NT2/D1 (cell line): ENCODE measurements at regions not wholly inside any gene's neighbourhood (a gene's known extent, or its start where the extent isn't known, plus 50 kb on each side); places are given as distances from the start of the nearest gene placed in this dataset.

ENCODE experiments used
- DNase-seq: peaks from one replicate; pipeline ENCODE4 v3.0.0-alpha.2; 2011; ENCODE audit warnings: low read depth, low spot score
- H3K27me3 ChIP-seq: 2 replicates; pipeline ENCODE4 v1.6.0; 2011; ENCODE audit warnings: mild to moderate bottlenecking; ENCODE audit not compliant: insufficient read length, insufficient read depth
- H3K36me3 ChIP-seq: 2 replicates; pipeline ENCODE4 v1.6.1; 2011; ENCODE audit warnings: mild to moderate bottlenecking, low read length, mixed read lengths; ENCODE audit not compliant: insufficient read depth, insufficient read length
- H3K4me1 ChIP-seq: 2 replicates; pipeline ENCODE4 v1.5.1; 2011; ENCODE audit not compliant: insufficient read depth, insufficient read length
- H3K4me3 ChIP-seq: 2 replicates; pipeline ENCODE4 v1.5.1; 2011; ENCODE audit warnings: low read depth; ENCODE audit not compliant: insufficient read length
- H3K9ac ChIP-seq: 2 replicates; pipeline ENCODE4 v1.6.0; 2011; ENCODE audit warnings: low read depth; ENCODE audit not compliant: insufficient read length
- H3K9me3 ChIP-seq: 2 replicates; pipeline ENCODE4 v1.5.1; 2011; ENCODE audit warnings: mild to moderate bottlenecking, low read length; ENCODE audit not compliant: insufficient read depth
- SUZ12 ChIP-seq: IDR thresholded peaks from 2 replicates; pipeline ENCODE4 v1.6.1; 2011; ENCODE audit not compliant: insufficient read length, insufficient read depth; ENCODE audit errors: extremely low read depth
- YY1 ChIP-seq: IDR thresholded peaks from 2 replicates; pipeline ENCODE4 v1.6.1; 2011; ENCODE audit not compliant: insufficient read length, insufficient read depth
- ZNF274 ChIP-seq: IDR thresholded peaks from 2 replicates; pipeline ENCODE4 v1.6.1; 2011; ENCODE audit warnings: mild to moderate bottlenecking, low read depth, low read length

GRCh38 chr1:2936559-2937515 lies 84.4 kb upstream of the ACTRT2 start:
- H3K9me3 ChIP-seq, result no peaks in the 10 kb centered on the region

GRCh38 chr1:2937805-2938204 lies 83.5 kb upstream of the ACTRT2 start:
- Histone ChIP-seq H3K9ac (no peak overlapping the region), H3K9me3 (no peaks in the 10 kb centered on the region), H3K4me1 (peaks cover 4% of the 10 kb centered on the region), H3K36me3 (no peaks in the 10 kb centered on the region), H3K4me3 (no peak overlapping the region), H3K27me3 (no peaks in the 10 kb centered on the region)
- no peak for TF ChIP-seq SUZ12
- no peak for TF ChIP-seq YY1
- no peak for TF ChIP-seq ZNF274
- no peak for DNase-seq

More at GRCh38 chr1:2936559-2937515, 84.4 kb upstream of the ACTRT2 start:
- DNase-seq, result no peak
- no peaks in the 10 kb centered on the region for H3K27me3 ChIP-seq
- H3K9ac ChIP-seq, result no peak overlapping the region
- TF ChIP-seq YY1, result no peak
- no peak for TF ChIP-seq SUZ12
- no peak for TF ChIP-seq ZNF274
- no peak overlapping the region for H3K4me3 ChIP-seq
- H3K36me3 ChIP-seq, result no peaks in the 10 kb centered on the region
- H3K4me1 ChIP-seq, result peaks cover 3% of the 10 kb centered on the region

GRCh38 chr1:2939041-2939552 lies 82.2 kb upstream of the ACTRT2 start:
- TF ChIP-seq ZNF274, result no peak
- TF ChIP-seq YY1, result no peak
- no peak for TF ChIP-seq SUZ12
- Histone ChIP-seq H3K9ac (no peak overlapping the region), H3K27me3 (no peaks in the 10 kb centered on the region), H3K4me1 (peaks cover 4% of the 10 kb centered on the region), H3K36me3 (no peaks in the 10 kb centered on the region), H3K4me3 (no peak overlapping the region), H3K9me3 (no peaks in the 10 kb centered on the region)
- DNase-seq, result no peak

- Histone ChIP-seq H3K9me3 (no peaks in the 10 kb centered on the region), H3K4me3 (no peak overlapping the region), H3K36me3 (no peaks in the 10 kb centered on the region), H3K4me1 (peaks cover 2% of the 10 kb centered on the region), H3K27me3 (no peaks in the 10 kb centered on the region), H3K9ac (no peak overlapping the region)
- DNase-seq, result no peak
- TF ChIP-seq YY1 (no peak), ZNF274 (no peak), SUZ12 (no peak)
Observed at GRCh38 chr1:2940178-2940577, 81.1 kb upstream of the ACTRT2 start.

- Histone ChIP-seq H3K9me3 (no peaks in the 10 kb centered on the region), H3K27me3 (no peaks in the 10 kb centered on the region), H3K4me1 (peaks cover 2% of the 10 kb centered on the region), H3K9ac (no peak overlapping the region), H3K36me3 (no peaks in the 10 kb centered on the region), H3K4me3 (no peak overlapping the region)
- no peak for TF ChIP-seq ZNF274
- no peak for TF ChIP-seq SUZ12
- TF ChIP-seq YY1, result no peak
- no peak for DNase-seq
Observed at GRCh38 chr1:2941040-2941439, 80.2 kb upstream of the ACTRT2 start.

- H3K36me3 ChIP-seq, result no peaks in the 10 kb centered on the region
- H3K4me1 ChIP-seq, result peaks cover 2% of the 10 kb centered on the region
- H3K4me3 ChIP-seq, result no peak overlapping the region
- DNase-seq, result no peak
- no peak overlapping the region for H3K9ac ChIP-seq
- TF ChIP-seq SUZ12, result no peak
- TF ChIP-seq ZNF274, result no peak
- TF ChIP-seq YY1, result no peak
- H3K27me3 ChIP-seq, result no peaks in the 10 kb centered on the region
- H3K9me3 ChIP-seq, result no peaks in the 10 kb centered on the region
Observed at GRCh38 chr1:2941907-2942306, 79.4 kb upstream of the ACTRT2 start.

GRCh38 chr1:2942410-2942809 lies 78.9 kb upstream of the ACTRT2 start:
- Histone ChIP-seq H3K36me3 (no peaks in the 10 kb centered on the region), H3K4me3 (no peak overlapping the region), H3K9ac (no peak overlapping the region), H3K4me1 (peaks cover 2% of the 10 kb centered on the region), H3K27me3 (no peaks in the 10 kb centered on the region), H3K9me3 (no peaks in the 10 kb centered on the region)
- DNase-seq, result no peak
- TF ChIP-seq YY1 (no peak), ZNF274 (no peak), SUZ12 (no peak)
